ENCODE measurements at regions not wholly inside any gene's neighbourhood (a gene's known extent, or its start where the extent isn't known, plus 50 kb on each side); places are given as distances from the start of the nearest gene placed in this dataset.
"Not testable (repeated sequence)": the region's sequence is repeated elsewhere in the genome, so short reads cannot be mapped to it uniquely, and the experiment has no call there.

GRCh38 chr21:9791453-9791852, 729.9 kb upstream of the TPTE start:
- H3K9me2 ChIP-seq (replicated peaks; ENCODE audit: control insufficient read depth, low read length); H3K4me2 ChIP-seq (ENCODE audit: low read length); H3K27me3 ChIP-seq (ENCODE audit: control insufficient read depth, low read length); H3K36me3 ChIP-seq (ENCODE audit: control insufficient read depth, low read length); H3K27ac ChIP-seq (ENCODE audit: low read depth, low read length); H3K4me1 ChIP-seq (ENCODE audit: control insufficient read depth, low read length); H3K4me3 ChIP-seq (ENCODE audit: low read length); H3F3A ChIP-seq (ENCODE audit: control insufficient read depth, insufficient read depth); H3K79me2 ChIP-seq (ENCODE audit: control insufficient read depth, low read length); H4K20me1 ChIP-seq (ENCODE audit: control insufficient read depth, insufficient read depth, low read depth, low read length): not testable (repeated sequence)
- H3K9me3 ChIP-seq (ENCODE audit: control insufficient read depth, insufficient read depth, low read length): peaks cover 41% of the 10 kb centered on the region

- H3F3A ChIP-seq (ENCODE audit: control insufficient read depth, insufficient read depth); H3K27me3 ChIP-seq (ENCODE audit: control insufficient read depth, low read length); H3K36me3 ChIP-seq (ENCODE audit: control insufficient read depth, low read length); H3K27ac ChIP-seq (ENCODE audit: low read depth, low read length); H3K4me1 ChIP-seq (ENCODE audit: control insufficient read depth, low read length); H4K20me1 ChIP-seq (ENCODE audit: control insufficient read depth, insufficient read depth, low read depth, low read length); H3K4me2 ChIP-seq (ENCODE audit: low read length); H3K79me2 ChIP-seq (ENCODE audit: control insufficient read depth, low read length); H3K9me2 ChIP-seq (replicated peaks; ENCODE audit: control insufficient read depth, low read length); H3K4me3 ChIP-seq (ENCODE audit: low read length): not testable (repeated sequence)
- H3K9me3 ChIP-seq (ENCODE audit: control insufficient read depth, insufficient read depth, low read length): peaks cover 26% of the 10 kb centered on the region; the same call in 1 of the 2 replicates
Observed at GRCh38 chr21:9795291-9795690, 726.1 kb upstream of the TPTE start.

- not testable (repeated sequence) for H3K4me3 ChIP-seq (ENCODE audit: low read length); H4K20me1 ChIP-seq (ENCODE audit: control insufficient read depth, insufficient read depth, low read depth, low read length); H3K9me2 ChIP-seq (replicated peaks; ENCODE audit: control insufficient read depth, low read length); H3K4me1 ChIP-seq (ENCODE audit: control insufficient read depth, low read length); H3K36me3 ChIP-seq (ENCODE audit: control insufficient read depth, low read length); H3K79me2 ChIP-seq (ENCODE audit: control insufficient read depth, low read length); H3F3A ChIP-seq (ENCODE audit: control insufficient read depth, insufficient read depth); H3K4me2 ChIP-seq (ENCODE audit: low read length); H3K27ac ChIP-seq (ENCODE audit: low read depth, low read length); H3K27me3 ChIP-seq (ENCODE audit: control insufficient read depth, low read length)
- peaks cover 23% of the 10 kb centered on the region; the same call in 1 of the 2 replicates for H3K9me3 ChIP-seq (ENCODE audit: control insufficient read depth, insufficient read depth, low read length)
Observed at GRCh38 chr21:9796293-9796692, 725.1 kb upstream of the TPTE start.

- H3K9me2 ChIP-seq (replicated peaks; ENCODE audit: control insufficient read depth, low read length); H3F3A ChIP-seq (ENCODE audit: control insufficient read depth, insufficient read depth); H4K20me1 ChIP-seq (ENCODE audit: control insufficient read depth, insufficient read depth, low read depth, low read length); H3K4me2 ChIP-seq (ENCODE audit: low read length); H3K27ac ChIP-seq (ENCODE audit: low read depth, low read length); H3K36me3 ChIP-seq (ENCODE audit: control insufficient read depth, low read length); H3K9me3 ChIP-seq (ENCODE audit: control insufficient read depth, insufficient read depth, low read length); H3K27me3 ChIP-seq (ENCODE audit: control insufficient read depth, low read length); H3K79me2 ChIP-seq (ENCODE audit: control insufficient read depth, low read length); H3K4me1 ChIP-seq (ENCODE audit: control insufficient read depth, low read length); H3K4me3 ChIP-seq (ENCODE audit: low read length): not testable (repeated sequence)
Observed at GRCh38 chr21:9807675-9808074, 713.7 kb upstream of the TPTE start.

GRCh38 chr21:9811223-9812004, 710.0 kb upstream of the TPTE start:
- not testable (repeated sequence) for H4K20me1 ChIP-seq (ENCODE audit: control insufficient read depth, insufficient read depth, low read depth, low read length); H3K79me2 ChIP-seq (ENCODE audit: control insufficient read depth, low read length); H3K4me1 ChIP-seq (ENCODE audit: control insufficient read depth, low read length); H3K27ac ChIP-seq (ENCODE audit: low read depth, low read length); H3K4me3 ChIP-seq (ENCODE audit: low read length); H3K36me3 ChIP-seq (ENCODE audit: control insufficient read depth, low read length); H3K9me3 ChIP-seq (ENCODE audit: control insufficient read depth, insufficient read depth, low read length); H3K9me2 ChIP-seq (replicated peaks; ENCODE audit: control insufficient read depth, low read length); H3K4me2 ChIP-seq (ENCODE audit: low read length); H3F3A ChIP-seq (ENCODE audit: control insufficient read depth, insufficient read depth); H3K27me3 ChIP-seq (ENCODE audit: control insufficient read depth, low read length)

- not testable (repeated sequence) for H3K9me2 ChIP-seq (replicated peaks; ENCODE audit: control insufficient read depth, low read length); H3K4me2 ChIP-seq (ENCODE audit: low read length)
Observed at GRCh38 chr21:9812507-9812906, 708.9 kb upstream of the TPTE start.

GRCh38 chr21:9813894-9814814, 707.2 kb upstream of the TPTE start:
- H4K20me1 ChIP-seq (ENCODE audit: control insufficient read depth, insufficient read depth, low read depth, low read length); H3K27me3 ChIP-seq (ENCODE audit: control insufficient read depth, low read length): not testable (repeated sequence)

More at GRCh38 chr21:9812507-9812906, 708.9 kb upstream of the TPTE start:
- H3K27ac ChIP-seq (ENCODE audit: low read depth, low read length); H3F3A ChIP-seq (ENCODE audit: control insufficient read depth, insufficient read depth); H3K79me2 ChIP-seq (ENCODE audit: control insufficient read depth, low read length); H3K4me1 ChIP-seq (ENCODE audit: control insufficient read depth, low read length); H3K36me3 ChIP-seq (ENCODE audit: control insufficient read depth, low read length); H3K27me3 ChIP-seq (ENCODE audit: control insufficient read depth, low read length); H3K9me3 ChIP-seq (ENCODE audit: control insufficient read depth, insufficient read depth, low read length); H3K4me3 ChIP-seq (ENCODE audit: low read length); H4K20me1 ChIP-seq (ENCODE audit: control insufficient read depth, insufficient read depth, low read depth, low read length): not testable (repeated sequence)

GRCh38 chr21:9815181-9815789, 706.1 kb upstream of the TPTE start:
- not testable (repeated sequence) for H3K27me3 ChIP-seq (ENCODE audit: control insufficient read depth, low read length); H3K4me1 ChIP-seq (ENCODE audit: control insufficient read depth, low read length); H3K9me3 ChIP-seq (ENCODE audit: control insufficient read depth, insufficient read depth, low read length); H3K4me3 ChIP-seq (ENCODE audit: low read length); H3K9me2 ChIP-seq (replicated peaks; ENCODE audit: control insufficient read depth, low read length); H3K4me2 ChIP-seq (ENCODE audit: low read length); H3K79me2 ChIP-seq (ENCODE audit: control insufficient read depth, low read length); H3K36me3 ChIP-seq (ENCODE audit: control insufficient read depth, low read length); H3K27ac ChIP-seq (ENCODE audit: low read depth, low read length); H4K20me1 ChIP-seq (ENCODE audit: control insufficient read depth, insufficient read depth, low read depth, low read length); H3F3A ChIP-seq (ENCODE audit: control insufficient read depth, insufficient read depth)

More at GRCh38 chr21:9813894-9814814, 707.2 kb upstream of the TPTE start:
- H3K9me3 ChIP-seq (ENCODE audit: control insufficient read depth, insufficient read depth, low read length); H3K4me3 ChIP-seq (ENCODE audit: low read length); H3K4me1 ChIP-seq (ENCODE audit: control insufficient read depth, low read length); H3K9me2 ChIP-seq (replicated peaks; ENCODE audit: control insufficient read depth, low read length); H3K27ac ChIP-seq (ENCODE audit: low read depth, low read length); H3F3A ChIP-seq (ENCODE audit: control insufficient read depth, insufficient read depth); H3K79me2 ChIP-seq (ENCODE audit: control insufficient read depth, low read length); H3K36me3 ChIP-seq (ENCODE audit: control insufficient read depth, low read length); H3K4me2 ChIP-seq (ENCODE audit: low read length): not testable (repeated sequence)

All from DOHH2 (cell line).